NCI-H748 (cell line): ENCODE measurements at regions not wholly inside any gene's neighbourhood (a gene's known extent, or its start where the extent isn't known, plus 50 kb on each side); places are given as distances from the start of the nearest gene placed in this dataset.
"Not testable (repeated sequence)": the region's sequence is repeated elsewhere in the genome, so short reads cannot be mapped to it uniquely, and the experiment has no call there.

Experiments
- DNase-seq: peaks from one replicate; lab custom pipeline; 2025; ENCODE audit not compliant: unreplicated experiment; lab: John Stamatoyannopoulos, UW

DNA sequence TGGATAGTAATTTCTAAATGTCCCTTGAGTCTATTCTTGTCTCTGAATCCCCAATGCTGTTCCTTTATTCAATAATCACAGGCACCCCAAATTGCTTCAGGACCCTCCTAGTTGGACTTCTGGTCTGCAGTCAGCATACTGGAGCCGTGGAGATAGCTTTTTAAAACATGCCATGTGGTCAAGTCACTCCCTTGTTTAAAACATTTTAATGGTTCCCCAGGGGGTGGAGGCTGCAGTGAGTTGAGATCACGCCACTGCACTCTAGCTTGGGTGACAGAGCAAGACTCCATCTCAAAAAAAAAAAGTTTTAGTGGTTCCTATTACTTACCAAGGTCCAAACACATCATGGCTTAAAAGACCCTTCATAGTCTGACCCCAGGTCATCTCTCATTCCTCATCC lies 220.3 kb downstream of the ADAMTS15 start:
- no peak for DNase-seq

DNA sequence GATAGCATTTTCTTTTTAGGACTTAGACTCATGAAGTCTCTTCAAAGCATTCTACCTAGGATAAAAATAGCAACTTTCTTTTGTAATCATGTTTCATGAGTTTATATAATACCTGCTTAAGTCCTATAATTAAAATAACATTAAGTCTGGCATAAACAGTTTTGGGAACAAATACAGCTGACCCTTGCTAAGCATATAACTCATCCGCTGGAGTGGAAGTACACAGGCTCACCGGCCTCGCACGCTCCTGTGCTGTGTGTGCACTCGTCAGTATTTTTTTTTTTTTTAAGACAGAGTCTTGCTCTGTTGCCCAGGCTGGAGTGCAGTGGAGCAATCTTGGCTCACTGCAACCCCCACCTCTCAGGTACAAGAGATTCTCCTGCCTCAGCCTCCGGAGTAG lies 221.8 kb downstream of the ADAMTS15 start:
- no peak for DNase-seq

DNA sequence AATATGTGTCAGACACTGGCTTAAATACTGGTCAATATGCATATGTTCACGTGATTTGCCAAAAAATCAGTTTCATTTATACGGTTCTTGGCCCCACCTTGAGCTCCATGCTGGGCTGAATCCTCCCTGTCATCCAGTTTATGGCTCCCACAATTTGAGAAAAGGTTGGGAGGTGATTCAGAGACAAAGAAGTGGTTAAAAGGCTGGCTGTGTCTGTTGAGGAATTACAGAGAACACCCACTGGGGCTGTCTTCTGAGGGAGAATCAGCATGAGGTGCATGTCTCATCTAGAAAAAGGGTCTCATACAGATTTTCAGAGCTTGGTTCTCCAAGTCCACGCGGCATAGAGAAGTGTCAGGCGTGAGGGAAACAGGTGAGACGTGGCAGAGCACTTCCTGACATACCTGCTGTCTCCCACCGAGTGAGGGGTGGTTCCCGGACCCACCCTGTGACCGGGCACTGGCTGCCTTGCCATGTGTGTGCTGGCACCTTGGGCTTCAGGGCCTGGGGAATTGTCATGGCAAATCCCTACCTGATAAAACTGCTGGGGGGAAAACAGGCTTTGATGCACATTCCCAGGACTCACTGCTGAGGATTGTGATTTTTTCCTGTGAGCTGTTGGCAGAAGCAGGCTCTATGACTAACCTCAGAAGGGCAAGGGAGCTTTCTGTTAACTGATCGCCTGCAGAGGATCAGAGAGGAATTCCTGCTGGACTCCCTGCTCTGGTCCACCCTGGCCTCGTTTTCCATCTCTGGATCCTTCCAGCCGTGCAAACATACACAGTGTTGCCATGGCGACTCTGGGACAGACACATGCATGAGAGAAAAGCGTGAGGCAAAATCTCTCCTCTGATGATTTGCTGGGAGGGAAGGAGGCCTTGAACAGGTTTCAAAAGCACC lies 223.6 kb downstream of the ADAMTS15 start:
- no peak for DNase-seq

DNA sequence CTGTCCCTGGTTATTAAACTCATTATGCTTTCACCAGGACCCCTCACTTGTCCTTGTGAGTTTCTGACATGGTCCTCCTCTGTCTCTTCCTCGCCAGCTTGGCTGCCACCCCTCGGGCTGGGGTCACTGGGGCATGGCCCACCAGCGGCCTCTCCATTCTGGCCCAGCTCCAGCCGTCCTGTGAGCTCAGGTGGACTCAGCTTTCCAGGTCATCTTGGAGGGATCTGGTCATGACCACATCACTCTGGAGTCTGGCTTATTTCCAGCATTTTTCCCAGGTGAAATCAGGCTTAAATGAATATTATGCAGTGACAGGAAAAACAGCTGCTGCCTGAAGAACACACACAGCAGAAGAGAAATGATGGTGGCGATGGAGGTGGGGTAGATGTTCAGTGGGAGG lies 224.5 kb downstream of the ADAMTS15 start:
- DNase-seq = no peak

DNA sequence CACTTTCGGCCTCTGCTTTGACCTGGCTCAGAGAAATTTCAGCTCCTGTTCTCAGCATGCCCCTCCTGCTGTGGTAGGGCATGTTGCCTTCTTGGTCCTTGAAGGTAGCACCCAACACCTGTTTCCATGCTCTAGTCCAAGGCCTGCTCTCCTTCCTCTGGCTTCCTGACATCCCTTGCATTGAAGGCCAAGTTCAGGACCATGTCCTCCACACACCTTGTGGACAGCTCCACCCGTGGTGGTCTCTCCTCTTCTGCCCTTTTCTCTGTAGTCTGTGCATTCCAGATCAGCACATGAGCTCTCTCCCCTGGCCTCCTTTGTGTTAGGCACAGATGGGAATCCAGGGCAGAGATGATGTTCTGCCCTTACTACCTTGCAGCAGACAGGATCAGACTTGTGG lies 225.3 kb downstream of the ADAMTS15 start:
- no peak for DNase-seq

DNA sequence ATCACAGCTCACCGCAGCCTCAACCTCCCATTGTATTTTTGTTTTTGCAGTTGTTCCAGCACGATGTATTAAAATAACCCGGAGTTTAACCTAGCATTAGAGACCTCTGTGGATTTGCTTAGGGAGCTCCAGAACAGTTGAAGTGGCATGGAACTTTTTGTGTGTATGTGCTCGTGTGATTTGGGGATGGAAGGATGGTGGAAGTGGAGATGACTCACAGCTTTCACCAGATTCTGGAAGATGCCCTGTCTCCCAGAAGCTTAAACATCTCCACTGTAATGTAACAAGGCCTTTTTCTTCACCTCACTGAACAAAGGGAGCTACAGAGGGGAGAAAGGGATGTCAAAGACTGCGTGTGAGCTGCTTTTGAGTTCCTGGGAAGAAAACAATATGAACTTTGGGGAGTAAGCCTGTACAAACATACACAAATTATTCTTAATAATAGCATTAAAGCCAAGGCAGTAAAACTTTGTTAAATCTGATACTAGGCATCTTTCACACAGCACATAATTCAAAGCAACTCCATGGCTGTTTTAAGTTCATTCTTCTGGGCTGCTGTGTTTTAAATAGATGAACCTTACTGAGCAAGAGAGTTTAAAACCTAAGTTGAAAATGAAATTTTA lies 226.4 kb downstream of the ADAMTS15 start:
- DNase-seq = no peak

DNA sequence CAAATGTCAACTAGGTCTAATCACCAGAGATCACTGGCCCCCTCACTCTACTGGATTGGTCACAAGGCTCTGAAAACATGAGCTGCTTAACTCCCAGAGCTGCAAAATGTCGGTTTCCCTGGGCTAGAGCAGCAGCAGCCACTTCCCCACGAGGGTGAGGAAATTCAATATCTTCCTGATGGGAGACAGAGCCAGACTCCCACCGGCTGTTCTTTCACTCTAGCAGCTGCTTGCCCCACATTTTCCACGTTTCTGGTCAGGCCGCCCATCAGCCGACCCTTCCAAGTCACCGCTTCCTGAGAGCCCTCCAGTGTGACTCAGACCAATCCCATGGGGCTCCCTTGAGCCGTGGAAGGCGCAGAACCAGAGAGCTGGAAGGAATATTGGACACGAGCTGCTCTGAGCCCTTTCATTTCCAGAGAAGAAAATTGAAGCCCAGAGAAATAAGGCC lies 227.0 kb downstream of the ADAMTS15 start:
- DNase-seq = no peak

DNA sequence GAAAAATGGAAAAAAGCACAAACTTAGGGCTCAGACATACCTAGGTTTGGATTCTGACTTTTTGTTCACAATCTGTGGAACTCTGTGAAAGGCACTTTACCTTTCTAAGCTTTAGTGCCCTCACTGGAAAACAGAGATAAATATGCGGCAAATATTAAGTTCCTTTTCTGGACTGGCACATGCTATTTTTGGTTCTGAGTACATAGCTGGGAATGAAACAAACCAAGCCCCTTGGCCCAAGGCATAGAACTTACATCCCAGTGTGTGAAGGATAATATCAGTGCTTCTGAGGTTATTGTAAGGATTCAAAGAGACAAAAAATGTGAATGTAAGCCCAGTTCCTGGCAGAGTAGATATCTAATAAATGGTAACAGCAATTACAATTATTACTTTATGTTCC lies 227.5 kb downstream of the ADAMTS15 start:
- no peak for DNase-seq

DNA sequence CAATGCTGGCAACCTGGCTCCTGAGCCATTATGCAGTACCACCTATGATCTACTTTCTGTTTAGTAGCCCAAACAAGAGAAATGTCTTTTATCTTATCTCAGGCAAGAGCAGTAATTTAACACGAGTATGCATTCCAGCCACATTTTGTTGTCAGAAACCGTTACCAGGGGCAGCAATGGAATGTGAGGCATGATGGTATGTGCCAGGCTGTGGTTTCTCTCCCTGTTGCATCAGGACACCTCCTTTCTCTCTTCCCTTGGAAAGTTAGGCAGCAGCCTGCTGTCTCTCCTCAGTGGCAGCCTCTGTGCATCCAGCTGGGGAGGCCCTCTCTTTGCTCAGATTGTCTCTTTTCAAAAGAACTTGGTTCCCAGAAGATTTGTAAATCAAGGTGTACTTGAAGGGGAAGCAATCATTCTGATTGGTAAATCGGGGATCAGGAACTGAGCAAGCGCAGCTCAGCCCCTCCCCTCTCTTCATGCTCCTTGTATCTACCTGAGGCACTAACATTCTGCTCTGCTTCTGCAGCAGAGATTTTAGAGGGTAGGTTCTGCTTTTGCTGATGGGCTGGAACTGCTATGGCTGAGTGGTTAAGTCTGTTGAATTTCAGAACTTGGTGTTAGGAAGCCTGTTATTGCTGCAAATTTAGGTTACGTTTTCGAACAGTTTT lies 229.2 kb downstream of the ADAMTS15 start:
- DNase-seq = no peak

DNA sequence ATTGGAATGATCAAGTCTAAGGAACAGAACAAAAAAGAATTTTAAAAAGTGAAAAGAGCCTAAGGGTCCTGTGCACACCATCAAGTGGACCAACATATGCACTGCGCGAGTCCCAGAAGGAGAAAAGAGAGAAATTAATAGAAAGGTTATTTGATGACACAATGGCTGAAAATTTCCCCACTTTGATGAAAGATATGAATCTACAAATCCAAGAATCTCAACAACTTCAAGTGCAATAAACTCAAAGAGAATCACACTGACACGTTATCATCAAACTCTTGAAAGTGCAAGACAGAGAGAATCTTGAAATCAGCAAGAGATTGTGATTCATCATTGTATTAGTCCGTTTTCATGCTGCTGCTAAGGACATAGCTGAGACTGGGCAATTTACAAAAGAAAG lies 230.8 kb downstream of the ADAMTS15 start:
- DNase-seq = no peak

DNA sequence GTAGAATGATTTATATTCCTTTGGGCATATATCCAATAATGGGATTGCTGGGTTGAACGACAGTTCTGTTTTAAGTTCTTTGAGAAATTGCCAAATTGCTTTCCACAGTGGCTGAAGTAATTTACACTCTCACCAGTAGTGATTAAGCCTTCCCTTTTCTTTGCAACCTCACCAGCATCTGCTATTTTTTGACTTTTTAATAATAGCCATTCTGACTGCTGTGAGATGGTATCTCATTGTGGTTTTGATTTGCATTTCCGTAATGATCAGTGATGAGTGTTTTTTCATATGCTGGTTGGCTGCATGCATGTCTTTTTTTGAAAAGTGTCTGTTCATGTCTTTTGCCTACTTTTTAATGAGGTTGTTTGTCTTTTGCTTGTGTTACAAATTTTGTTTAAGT lies 233.8 kb downstream of the SNX19 start:
- not testable (repeated sequence) for DNase-seq

DNA sequence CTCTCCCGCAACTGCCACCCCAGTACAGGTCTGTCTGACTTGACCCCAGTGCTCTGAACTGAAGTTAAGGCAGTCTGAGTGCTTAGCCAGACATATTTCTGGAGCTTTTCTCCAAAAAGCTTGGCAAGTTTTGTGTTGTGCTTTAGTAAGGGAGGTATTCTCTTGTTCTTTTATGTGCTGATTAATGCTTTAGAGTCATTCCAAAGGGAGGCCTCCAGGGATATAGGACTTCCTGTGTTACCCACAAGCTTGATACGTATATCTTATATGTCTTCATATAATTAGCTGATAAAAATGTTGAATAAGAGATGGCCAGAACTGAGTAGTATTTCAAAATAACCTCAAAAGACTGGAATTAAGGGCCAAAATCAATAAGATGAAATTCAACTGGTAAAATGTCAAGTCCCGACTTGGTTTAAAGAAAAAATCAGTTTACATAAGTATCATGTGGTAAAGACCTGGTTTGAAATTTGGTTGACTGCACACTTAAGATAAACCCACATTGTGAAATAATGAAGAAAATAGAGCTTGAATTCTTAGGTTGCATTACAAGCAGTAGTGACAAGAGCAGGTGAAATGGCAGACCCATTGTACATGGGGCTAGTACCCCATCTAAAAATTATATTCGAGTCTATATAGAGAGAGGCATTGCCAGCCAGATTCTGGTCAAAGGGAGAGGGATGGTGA lies 226.9 kb downstream of the SNX19 start:
- no peak for DNase-seq

DNA sequence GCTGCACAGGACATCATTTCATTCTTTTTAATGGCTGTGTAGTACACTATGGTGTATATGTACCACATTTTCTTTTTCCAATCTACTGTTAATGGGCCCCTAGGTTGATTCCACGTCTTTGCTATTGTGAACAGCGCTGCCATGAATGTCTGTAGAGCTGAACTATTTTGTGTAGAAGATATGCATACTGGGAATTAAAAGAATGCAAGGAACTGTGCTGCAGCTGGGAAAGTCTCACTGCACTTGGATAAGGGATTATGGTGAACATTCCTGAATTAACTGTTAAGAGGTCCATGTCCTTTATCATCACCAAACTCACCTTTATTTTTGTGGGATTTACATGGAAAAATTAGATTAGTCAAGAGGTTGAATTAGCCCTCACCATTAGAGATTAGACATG lies 224.7 kb downstream of the SNX19 start:
- no peak for DNase-seq

DNA sequence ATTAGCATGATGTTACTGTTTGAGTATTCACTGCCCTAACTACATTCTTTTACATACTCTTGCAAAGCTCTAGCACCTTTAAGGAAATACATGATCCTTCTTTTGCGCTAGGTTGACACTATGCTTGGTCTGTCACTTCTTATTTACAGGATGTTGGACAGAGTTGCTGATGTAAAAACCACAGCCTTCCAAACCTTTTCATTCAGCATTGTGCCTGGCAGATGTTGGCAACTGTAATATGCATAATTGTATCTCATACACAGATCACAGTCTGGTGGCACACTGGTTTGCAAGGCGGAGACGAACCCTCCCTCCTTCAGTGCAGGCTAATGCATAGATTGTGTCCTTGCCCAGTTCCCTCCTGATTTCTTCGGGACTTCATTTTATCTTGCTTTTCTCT lies 224.1 kb downstream of the SNX19 start:
- DNase-seq = no peak

DNA sequence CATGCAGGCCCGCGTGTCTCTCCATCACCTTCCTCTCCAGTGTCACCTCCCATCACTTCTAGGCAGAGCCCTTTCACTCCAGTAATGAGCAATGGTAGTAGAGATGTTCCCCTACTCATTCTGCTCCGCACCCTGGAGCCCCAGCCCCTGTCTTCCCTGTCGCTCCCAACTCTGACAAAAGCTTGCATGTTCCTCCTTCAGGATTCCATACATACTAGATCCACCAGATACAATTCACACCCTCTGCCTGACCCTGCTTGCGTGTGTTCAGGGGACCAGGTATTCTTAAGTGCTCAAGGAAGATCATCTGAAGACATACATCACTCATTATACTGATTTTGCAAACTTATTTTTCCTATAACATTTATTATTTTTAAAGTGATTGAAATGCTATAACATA lies 222.7 kb downstream of the SNX19 start:
- DNase-seq = no peak

DNA sequence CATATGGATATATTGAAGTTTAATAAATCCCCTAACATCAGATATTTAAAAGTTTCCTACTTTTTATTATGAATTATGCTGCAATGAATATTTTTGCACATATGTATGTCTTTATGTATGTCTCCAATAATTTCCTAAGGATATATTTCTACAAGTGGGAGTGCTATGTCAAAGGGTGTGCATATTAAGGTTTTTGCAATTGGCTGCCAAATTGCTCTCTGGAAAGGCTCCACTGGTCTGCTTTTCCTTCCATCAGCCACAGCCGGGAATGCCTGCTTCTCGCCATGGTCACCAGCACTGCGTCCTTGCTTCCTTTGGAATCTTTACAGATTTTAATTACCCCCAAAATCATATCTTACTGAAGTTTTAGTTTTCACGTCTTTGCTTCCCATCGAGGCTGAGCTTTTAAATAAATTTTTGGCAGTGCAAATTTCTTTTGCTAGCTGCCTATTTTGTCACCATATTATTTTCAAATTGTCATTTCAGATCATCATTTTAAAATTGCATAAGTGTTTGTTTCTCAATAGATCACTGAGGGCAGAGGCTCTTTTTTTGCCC lies 221.7 kb downstream of the SNX19 start:
- no peak for DNase-seq

DNA sequence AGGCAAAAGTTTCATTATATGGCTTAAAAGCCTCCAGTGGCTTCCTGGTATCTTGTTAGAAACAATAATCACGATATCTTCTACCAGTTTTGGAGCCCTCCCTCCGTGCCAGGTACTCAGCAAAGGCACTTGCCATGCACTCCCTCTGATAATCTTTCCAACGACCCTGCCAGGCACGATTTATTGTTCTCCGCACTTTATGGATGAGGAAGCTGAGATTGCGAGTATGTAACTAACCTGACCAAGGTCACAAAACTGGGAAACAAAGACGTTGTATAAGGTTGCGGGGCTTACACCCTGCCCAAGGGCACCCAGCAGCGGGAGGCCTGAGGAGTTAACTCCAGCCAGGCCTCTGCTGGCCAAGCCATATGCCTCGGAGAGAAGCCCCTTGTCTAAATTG lies 218.1 kb downstream of the SNX19 start:
- DNase-seq = no peak

DNA sequence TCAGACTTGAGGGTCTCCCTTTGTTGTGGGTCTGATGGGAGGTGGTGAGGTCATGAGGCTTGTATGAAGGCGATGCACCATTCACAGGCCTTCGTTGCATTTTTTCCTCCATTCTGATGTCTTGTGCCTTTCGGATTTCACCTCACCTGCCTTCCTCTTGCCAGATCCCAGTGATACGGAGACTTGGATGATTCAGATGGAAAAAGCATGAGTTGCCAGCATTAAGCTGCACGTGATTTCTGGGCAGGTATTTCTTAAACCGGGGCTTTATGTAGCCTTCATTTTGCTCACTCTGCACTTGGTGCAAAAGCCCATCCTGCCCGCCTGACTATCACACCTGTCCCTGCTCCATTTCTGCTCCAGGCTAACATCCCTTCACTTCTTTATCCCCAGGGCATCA lies 216.7 kb downstream of the SNX19 start:
- DNase-seq = no peak

DNA sequence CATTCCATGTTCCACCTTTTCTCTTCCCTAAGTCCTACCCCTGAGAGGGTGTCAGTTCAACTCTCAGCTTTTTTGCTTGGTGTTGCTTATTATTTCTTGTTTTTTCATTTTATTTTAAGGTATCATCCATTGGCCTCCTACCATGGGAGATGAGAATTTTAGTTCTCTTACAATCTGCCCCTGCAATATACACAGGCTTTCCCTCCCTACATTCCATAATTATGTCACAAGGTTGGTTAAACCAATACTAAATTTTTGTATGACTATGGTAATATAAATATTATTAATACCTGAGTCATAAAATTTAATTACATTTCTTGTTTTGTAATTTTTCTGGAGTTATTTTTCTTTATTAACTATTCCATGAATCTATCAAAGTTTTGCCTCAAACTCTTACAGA lies 216.2 kb downstream of the SNX19 start:
- DNase-seq = no peak

DNA sequence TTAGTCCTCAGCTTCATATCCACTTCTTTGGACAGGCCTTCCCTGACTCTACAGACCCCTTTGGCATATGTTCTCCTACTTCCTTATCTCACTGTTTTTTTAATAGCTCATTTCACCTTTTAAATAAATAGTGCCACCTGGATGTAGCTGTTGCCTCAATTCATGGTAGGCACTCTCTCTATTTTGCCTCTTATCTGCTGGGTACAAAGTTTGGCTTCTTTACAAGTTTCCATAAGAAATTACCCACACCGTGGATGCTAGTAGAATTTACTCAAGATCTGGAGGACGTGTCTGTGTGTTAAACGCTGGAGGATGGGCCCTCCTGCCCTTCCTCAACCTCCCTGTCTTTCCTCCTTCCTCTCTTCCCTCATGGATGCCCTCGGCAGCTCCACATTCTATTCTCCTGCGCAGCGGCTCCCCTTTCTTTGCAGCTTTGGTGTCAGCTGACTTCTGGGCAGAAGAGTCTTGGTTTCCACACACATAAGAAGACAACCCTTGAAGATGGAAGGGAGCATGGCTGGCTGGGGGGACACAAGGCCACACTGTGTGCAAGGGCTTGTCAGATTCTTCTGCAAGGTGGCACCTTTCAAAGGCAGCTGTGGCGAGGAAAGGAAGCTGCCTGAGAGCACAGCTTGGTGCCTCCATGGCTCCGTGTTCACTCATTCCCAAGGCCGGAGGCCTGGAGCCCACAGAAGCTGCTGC lies 212.6 kb downstream of the SNX19 start:
- DNase-seq = no peak
